GM19025 (cell line): ENCODE measurements at regions not wholly inside any gene's neighbourhood (a gene's known extent, or its start where the extent isn't known, plus 50 kb on each side); places are given as distances from the start of the nearest gene placed in this dataset.
"Not testable (repeated sequence)": the region's sequence is repeated elsewhere in the genome, so short reads cannot be mapped to it uniquely, and the experiment has no call there.

Source experiments
- ATAC-seq: cut with Tn5 transposase; IDR thresholded peaks from one replicate; pipeline ENCODE4 v1.9.1; 2021; ENCODE audit warnings: mild to moderate bottlenecking, low read depth, moderate library complexity; ENCODE audit not compliant: unreplicated experiment

DNA sequence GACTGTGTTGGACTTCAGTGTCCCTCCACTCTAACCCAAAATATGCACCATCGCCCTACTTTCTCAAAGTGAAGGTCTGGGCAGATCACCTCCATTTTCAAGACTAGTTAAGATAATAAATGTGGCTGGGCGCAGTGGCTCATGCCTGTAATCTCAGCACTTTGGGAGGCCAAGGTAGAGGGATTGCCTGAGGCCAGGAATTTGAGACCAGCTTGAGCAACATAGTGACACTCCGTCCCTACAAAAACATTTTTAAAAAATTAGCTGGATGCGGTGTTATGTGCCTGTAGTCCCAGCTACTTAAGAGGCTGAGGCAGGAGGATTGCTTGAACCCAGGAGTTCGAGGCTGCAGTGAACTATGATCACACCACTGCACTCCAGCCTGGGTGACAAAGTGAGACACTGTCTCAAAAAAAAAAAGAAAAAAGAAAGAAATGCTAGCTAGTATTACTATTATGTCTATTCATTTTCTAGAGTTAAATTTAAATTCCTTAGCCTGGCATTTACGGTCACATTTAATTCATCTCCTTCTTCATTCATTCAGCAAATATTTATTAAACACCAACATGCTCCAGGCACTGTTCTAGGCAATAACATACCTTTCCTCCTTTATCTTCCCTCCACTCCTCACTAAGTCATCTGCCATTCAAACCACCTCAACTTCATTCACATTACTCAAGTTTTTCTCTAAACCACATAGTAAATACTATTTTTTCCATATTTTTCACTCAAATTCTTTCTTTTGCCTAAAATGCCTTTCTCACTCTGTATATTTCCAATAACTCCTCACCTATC, 96.1 kb upstream of the XYLT1 start:
- no peak for ATAC-seq

- ATAC-seq, result no peak
These were observed 95.3 kb upstream of the XYLT1 start for GRCh38 chr16:17566075-17566474.

DNA sequence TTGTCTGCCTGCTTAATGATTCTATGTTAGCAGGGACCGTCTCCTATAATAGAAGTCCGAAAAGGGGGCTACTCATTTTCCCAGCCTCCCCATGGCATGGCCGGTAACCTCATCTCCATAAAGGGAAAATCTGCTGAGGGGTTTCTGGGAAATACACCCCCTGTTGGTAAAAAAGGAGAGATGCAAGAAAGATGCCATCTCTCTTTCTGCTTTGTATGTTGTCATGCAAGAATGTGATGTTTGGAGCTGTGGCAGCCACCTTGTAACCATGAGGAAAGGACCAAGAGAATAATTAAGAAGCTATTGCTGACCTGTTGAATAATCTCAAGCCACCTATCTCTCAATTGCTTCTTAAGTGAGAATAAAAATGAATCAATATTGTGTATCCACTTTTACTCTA, 94.8 kb upstream of the XYLT1 start:
- ATAC-seq, result no peak

GRCh38 chr16:17564856-17565255, 94.1 kb upstream of the XYLT1 start:
- no peak for ATAC-seq

DNA sequence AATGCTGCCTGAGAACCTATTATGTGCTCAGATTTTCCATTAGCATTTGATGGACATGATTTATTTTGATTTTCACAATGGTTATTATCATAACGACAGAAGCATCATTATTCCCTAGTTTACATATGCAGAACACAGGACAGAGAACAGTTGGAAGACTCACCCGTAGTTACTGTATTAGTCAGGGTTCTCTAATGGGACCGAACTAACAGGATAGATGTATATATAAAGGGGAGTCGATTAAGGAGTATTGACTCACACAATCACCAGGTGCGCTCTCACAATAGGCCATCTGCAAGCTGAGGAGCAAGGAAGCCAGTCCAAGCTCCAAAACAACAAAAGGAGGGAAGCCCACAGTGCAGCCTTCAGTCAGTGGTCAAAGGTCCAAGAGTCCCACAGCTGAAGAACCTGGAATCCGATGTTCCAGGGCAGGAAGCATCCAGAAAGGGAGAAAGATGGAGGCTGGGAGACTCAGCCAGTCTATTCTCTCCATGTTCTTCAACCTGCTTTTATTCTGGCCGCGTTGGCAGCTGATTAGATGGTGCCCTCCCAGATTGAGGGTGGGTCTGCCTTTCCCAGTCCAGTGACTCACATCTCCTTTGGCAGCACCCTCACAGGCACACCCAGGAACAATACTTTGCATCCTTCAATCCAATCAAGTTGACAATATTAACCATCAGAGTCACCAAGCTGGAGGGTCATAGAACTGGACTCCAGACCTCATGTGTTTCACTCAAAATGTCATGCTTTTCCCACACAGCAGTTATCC, 92.7 kb upstream of the XYLT1 start:
- no peak for ATAC-seq

GRCh38 chr16:17561056-17561455, 90.3 kb upstream of the XYLT1 start:
- ATAC-seq, result no peak

- no peak for ATAC-seq
These were observed 89.8 kb upstream of the XYLT1 start for GRCh38 chr16:17560548-17560947.

DNA sequence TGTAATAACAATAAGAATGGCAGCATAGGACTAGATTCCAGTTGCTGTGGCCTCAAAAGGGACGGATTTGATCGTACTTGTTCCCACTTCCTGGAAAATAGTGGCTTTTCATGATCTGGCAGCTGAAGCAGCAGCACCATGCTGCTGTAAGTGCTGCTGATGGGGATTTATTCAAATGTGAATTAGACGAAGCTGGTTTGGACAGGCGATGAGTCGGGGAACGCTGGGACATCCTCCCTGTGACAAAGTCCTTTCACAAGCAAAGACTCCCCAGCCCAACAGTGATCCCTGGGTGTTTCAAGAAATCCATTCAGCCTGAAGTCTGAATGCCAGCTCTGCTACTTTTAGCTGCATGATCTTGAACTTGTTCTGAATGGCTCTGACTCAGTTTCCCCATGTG, 88.6 kb upstream of the XYLT1 start:
- no peak for ATAC-seq

DNA sequence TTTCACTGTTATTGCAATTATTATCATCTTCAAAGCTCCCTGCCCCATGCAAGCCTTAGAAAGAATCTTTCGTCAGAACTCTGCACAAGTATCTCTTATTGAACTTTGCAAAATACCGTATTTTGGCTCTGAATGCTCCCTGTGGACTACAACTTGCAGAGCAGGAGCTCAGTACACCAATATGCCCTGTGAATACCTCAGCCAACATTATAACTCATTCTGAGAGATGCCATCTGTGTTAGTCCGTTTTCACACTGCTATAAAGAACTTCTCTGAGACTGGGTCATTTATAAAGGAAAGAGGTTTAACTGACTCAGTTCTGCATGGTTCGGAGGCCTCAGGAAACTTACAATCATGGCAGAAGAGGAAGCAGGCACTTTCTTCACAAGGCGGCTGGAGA, 87.2 kb upstream of the XYLT1 start:
- no peak for ATAC-seq

DNA sequence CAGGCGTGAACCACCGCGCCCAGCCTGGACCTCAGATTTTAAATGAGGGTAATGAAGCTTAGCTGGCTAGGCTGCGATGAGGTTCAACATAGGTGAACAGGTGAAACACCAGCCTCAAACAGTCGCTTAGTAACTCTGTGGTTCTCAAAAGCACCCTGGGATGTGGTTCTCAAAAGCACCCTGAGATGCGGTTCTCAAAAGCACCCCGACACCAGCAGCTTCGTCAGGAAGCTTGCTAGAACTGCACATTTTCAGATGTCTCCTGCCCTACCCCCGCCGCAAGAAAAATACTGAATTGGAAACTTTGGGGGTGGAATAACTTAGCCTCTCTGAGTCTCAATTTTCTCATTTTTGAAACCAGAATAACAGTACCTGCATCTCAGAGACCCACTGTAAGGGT, 86.7 kb upstream of the XYLT1 start:
- no peak for ATAC-seq

DNA sequence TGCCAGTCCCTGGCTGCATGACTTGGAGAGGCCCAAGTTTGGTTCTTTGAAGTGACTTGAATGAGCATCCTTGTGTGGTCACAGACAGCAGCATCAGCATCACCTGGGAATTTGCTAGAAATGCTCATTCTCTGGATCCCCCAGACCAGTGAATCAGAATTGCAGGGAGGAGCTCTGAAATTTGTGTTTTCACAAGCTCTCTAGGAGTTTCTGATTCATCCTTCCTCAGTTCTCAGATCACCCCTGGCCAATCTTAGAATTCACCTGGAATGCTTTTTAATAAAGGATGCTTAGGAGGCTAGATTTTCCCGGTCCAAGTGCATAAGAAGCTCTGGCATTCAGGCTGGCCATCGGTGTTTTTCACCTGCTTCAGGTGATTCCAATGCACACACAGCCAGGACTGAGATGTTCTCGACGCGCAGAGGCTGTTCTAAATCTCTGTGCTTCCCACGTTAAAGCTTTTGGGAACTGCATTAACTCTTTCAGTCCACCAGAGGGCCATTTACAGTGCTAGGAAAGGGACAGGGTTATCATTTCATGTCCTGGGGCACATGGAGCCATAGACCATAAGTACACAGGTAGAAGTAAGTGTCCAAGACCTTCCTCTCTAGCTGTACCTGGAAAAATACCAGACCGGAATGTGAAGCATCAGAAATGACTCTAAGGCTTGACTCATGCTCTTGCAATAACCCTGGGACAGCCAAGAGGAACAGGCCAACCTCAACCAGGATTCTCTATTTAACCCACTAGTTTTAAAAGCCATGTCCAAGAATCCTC, 85.7 kb upstream of the XYLT1 start:
- no peak for ATAC-seq

DNA sequence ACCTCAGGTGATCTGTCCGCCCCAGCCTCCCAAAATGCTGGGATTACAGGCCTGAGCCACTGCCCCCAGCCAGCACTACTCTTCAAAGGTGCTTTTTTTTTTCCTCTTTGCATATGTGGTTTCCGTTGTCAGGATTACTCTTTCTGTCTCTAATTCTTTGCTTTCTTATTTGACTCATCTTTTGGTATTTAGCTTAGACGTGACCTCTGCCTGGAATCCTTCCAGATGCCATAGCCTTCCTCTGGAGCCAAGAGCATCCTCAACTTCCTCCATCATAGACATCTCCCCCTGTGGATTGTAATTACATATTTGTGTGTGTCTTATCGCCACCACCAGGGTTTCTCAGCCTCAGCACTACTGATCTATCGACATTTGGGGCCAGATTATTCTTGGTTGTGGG, 84.4 kb upstream of the XYLT1 start:
- ATAC-seq, result no peak

DNA sequence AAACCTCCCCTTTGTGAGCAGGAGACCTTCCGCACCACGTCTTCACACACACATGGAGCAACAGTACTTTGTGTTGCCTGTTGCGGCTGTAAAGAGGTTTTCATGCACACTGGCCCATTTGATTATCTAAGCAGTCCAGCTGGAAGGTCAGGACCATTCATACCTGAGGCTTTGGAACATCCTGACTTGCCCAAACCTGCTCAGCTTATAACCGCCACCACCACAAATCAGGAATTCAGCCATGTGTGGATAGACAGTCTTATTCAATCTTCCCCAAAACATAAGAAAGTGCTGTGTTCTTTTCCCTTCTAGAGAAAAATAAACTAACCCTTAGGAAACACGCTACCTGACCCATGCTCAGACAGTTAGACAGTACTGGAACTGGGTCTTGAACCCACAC, 81.6 kb upstream of the XYLT1 start:
- ATAC-seq, result no peak

DNA sequence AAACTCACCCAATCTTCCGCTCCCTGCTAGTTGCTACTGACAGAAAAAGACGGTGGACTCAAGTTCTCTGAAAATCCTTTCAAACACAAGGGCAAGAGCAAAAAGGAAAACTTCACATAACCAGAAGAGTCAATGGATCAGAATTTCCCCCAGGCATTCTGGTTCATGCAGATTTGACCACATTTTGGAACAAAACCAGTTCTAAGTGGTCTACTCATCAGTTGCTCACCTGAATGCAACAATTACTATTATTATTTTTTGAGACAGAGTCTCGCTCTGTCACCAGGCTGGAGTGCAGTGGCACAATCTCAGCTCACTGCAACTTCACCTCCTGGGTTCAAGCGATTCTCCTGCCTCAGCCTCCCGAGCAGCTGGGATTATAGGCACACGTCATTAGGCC, 80.9 kb upstream of the XYLT1 start:
- not testable (repeated sequence) for ATAC-seq

DNA sequence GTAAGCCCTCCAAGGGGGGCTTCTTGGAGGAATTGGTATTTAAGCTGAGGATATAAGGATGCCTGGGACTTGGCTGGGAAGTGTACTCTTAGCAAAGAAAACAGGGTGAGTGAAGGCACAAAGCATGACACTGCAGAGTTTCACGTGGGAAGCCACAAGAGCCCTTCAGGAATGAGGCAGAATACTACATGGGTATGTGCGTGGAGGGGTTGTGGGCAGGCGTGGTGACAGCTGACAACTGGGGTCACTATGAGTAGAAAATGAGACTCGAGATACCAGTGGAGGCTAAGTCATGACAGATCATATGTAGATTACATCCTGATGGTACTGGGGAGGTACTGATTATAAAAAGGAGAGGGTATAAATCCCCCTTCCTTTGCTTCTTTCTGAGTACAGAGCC, 78.1 kb upstream of the XYLT1 start:
- ATAC-seq, result no peak

DNA sequence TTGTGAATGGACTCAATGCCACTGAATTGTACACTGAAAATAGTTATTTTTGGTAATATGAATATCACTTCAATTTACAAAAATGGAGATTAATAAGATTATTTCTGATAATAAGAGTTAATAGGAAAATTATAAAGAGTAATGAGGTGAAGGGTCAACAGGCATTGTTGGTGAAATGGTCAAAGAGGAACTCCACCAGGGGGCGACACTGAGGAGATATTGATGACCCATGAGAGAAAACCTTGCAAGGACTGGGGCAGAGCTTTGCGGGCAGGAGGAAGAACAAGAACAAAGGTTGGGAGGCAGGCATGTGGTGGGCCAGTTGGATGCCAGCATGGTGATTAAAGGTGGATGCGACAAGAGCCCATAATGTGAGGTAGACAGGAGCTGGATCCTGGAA, 74.0 kb upstream of the XYLT1 start:
- no peak for ATAC-seq

DNA sequence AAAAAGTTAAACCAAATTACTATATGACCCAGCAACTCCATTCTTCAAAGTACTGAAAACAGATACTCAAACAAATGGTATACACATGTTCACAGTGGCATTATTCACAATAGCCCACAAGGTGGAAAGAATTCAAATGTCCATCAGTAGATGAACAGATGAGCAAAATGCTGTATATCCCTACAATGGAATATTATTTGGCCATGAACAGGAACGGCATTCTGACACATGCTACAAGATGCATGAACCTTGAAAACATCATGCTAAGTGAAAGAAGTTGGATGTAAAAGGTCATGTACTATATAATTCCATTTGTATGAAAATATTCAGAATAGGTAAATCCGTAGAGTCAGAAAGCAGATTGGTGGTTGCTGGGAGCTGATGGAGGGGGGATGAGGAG, 73.5 kb upstream of the XYLT1 start:
- no peak for ATAC-seq

GRCh38 chr16:17543073-17543472, 72.3 kb upstream of the XYLT1 start:
- no peak for ATAC-seq

- no peak for ATAC-seq
These were observed 70.6 kb upstream of the XYLT1 start for GRCh38 chr16:17541324-17541723.

GRCh38 chr16:17538927-17539326, 68.2 kb upstream of the XYLT1 start:
- ATAC-seq, result no peak

DNA sequence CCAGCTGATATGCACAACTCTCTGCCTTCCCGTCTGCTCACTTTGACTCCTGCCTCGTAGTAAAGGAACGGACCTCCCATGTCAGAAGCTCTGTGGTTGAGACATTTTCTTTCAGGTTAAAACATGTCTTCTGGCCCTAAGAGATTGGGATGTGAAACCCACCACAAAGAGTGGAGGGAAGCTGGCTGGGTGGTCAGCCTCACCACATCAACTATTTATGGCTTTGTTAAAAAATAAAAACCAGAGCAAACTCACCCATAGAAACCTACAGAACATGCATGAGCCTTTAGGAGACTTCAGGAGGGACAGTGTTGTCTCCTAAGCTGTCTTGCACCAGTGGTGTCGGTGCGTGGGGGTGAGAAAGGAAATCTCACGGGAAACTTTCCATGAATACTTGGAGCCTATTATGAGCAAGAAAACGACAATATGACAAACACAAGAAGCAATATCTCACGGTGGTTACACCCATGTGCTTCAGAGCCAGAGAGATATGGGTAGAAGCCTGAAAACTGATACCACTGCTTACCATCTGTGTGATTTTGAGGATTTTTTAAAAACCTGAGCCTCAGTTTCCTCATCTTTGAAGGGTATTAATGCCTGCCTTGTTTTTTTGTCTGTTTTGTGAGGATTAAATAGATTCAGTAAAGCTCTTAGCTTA, 61.7 kb upstream of the XYLT1 start:
- no peak for ATAC-seq
